Inflammatory macrophage treated with lipopolysaccharide for 4 hours (primary cell): ENCODE measurements at regions not wholly inside any gene's neighbourhood (a gene's known extent, or its start where the extent isn't known, plus 50 kb on each side); places are given as distances from the start of the nearest gene placed in this dataset.
A peak's percentile ranks its signal among the peaks of the same experiment; 100 is the strongest.

Experiments used
- DNase-seq: peaks from one replicate; pipeline ENCODE4 v3.0.0-alpha.2; 2020

DNA sequence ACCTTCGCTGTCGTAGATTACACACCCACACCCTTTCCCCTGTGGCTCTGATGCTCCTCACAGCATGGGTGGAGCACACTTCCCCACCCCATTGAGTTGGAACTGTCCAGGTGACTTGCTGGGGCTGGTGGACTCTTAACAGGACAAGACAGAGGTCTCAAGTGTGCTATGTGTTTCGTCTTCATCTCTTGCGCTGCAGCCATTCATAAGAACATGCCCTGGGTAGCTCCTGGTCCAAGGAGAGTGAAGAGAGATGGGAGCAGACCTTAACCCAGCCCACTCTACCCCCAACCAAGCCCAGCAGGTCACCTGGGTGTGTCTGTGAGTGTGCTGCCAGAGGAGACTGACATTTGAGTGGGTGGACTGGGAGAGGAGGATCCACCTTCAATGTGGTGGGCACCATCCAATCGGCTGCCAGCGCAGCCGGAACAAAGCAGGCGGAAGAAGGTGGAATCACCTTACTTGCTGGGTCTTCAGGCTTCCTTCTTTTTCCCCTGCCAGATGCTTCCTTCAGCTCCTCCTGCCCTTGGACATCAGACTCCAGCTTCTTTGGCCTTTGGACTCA is 112.4 kb downstream of the HTR5A start:
- DNase-seq: no peak

DNA sequence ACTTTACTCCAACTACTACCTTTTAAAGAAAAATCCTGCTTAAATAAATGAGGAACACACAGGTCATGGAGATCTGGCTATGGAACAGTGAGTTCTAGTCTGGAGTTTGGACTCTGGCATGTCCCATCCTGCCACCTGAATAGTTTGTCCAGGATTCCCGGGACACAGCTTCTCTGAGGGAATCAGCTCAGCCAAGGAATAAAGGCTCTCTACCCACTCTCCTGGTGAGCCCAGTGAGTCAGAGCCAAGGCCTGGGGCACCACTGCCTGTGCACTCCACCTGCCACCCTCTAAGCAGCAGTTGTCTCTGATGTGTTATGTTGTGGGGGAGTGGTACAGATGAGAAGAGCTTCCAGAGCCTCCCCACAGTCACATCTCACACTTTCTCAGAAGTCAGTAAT is 113.5 kb downstream of the HTR5A start:
- DNase-seq: no peak

DNA sequence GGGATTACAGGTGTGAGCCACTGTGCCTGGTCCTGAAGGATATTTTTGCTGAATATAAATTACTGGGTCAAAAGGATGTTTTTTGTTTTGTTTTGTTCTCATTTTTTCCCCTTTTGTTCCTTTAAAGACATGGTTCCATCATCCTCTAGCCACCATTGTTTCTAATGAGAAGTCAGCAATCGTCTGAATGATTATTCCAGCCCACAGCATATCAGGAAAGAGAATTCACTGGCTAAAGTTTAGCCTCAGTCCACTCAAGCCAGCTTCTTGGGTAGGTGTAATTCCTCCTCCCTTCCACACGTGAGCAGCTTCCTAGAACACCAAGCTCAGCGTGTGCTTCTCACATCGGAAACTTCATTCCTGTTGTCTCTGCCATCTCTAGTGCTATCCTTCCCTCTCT is 112.8 kb upstream of the INSIG1 start:
- no peak for DNase-seq

DNA sequence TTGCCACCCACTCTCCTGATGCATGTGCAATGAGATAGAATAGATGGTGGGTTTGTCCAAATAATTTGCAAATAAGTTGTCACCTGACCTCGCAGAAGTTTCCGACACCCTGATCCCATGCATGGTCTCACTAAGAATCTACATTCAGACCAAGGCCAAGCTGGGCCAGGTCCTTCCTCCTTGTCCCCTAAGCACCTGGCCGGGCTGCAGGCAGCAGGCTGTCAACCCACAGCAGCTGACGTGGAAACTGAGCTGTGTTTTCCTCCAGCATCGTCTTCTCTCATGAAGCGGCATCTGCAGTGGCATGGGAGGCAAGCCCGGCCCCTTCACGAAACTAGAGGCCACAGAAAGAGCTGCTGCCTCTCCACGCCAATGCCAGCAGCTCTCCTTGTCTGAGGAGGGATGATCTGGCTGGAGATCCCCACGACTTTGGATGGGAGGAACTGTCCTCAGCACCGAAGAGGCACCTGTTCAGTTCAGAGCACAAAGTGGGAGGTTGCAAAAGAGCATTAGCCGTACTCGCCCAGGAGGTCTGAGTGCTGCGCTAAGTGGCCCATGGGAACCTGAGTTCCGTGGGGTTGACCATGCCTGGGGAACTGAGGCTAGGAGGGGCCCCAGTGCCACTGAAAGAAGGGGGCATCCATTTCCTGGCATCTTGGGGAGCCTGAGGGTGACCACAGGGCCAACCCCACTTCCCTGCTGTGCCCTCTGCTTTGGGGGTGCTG is 110.5 kb upstream of the INSIG1 start:
- no peak for DNase-seq

DNA sequence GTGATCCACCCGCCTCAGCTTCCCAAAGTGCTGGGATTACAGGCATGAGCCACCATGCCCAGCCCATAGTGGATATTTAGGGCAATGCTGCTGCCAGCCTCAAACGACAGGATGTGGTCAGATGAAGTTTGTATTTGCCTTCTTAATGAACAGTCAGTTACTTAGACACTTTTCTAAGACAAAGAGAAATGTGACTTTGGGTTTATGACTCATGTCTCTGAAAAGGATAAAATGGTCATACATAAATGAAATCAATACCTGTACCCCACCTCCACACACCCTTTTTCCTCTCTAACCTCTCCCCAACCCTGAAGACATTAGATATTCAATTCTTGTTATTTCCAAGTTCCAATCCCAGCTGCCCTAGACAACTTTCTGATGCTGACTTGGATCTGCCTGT is 109.3 kb upstream of the INSIG1 start:
- DNase-seq: no peak

DNA sequence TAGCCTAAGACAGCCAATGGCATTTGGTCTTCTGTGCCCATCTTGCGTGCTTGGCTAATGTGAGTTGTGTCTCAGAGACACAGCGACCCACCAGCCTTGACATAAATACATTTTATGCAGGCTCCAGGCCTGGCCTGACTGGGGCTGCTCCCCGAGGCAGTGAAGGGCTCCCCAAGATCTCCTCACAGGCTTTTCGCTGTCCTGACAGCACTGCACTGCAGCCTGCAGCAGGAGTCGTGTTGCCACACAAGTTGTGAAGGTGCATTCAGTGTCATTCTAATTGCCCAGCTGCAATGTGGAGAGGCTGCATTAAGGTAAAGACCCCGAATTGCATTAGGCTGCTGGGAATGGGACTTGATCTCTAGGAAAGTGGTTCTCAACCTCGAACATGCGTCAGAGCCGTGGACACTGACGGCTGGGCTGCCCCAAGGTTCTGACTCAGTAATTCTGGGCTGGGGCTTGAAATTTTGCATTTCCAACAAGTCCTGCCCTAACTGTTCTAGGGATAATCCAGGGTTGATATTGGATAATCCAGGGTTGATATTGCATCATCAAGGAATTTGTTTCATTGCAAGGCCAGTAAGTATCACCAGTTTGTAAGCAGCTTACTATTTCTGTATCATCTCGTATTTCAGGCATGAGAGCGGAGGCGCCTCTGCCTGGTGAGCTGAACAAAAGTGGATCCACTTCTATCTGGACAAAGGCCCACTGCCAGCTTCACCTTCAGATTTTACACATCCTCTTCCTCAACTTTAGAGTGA is 108.7 kb upstream of the INSIG1 start:
- DNase-seq: no peak

DNA sequence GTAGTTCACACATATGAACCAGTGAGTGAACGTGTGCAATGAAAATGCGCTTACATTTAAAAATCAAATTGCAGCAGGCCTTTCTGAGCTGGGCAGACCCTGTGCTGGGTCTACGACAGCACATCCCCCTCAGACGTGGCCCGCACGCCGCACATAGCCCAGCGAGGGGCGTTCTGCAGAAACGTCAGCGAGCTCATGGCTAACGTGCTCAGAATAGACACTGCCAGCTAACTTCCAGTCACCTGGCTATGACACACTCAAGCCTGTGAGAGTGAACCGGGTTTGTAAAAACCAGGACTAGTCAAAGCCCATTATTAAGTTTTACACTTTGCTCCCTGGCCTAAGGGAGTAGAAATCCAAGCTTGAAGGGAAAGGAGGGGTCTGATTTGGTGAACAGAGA is 108.1 kb upstream of the INSIG1 start:
- DNase-seq: no peak

DNA sequence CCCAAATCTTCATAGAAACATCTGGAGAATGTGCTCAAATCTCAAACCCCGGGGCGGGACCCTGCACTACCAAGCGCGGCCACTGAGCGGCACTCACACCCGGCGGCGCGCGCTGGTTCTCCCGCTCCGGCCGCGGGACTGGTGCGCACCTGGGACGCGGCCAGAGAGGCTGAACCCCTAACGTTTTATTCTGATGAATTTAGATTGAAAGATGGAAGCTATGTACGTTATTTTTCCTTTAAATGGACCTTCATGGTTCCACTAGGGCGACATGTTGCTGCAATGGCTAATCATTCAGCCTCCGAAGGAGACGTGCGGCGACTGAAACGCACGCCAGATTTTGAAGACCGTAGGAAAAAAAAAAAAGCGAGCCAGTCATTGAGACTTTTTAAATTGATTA is 107.0 kb upstream of the INSIG1 start:
- DNase-seq: peak; percentile 34

DNA sequence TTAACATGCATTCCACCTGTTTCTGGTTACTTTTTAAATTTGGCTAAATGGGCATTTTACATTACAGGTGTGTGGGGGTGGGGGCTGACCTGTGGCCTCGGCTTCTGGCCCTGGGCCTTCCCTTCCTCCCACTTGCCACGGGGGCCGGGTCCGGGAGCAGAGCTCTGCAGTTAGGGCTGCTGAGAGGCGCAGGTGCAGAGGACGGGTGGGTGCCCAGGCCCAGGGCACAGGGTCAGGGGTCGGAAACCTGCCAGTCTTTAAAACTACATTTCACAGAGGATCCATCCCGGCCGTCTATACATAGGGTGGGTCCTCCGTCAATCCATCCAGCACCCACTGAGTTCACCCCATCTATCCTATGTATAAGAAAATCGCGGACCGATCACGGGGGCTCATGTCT is 106.5 kb upstream of the INSIG1 start:
- no peak for DNase-seq

DNA sequence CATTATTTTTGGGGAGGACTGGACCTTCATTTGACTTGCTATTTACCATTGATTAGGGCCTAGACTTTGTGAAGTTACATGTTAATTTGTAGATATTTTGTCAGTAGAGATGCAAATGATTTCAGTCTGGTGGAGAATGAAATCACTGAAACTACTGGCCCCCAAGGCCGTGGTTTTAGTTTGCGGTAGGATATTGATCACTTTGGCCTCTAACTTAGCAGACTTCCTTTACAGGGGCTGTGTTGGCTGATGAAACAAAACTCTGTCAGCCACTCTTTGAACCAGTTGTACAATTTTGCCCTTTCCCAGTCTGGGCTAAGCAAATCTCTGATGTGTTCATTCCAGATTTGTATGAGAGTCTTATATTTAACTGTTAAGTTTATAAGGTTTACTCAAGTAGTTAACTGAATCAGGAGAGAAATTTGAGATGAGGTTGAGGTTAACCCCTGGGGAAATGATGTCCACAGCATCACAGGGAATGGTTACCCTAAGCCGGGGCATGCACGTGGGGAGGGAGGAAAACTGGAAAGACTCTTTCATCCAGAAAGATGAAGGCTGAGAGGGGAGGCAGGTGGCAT is 105.7 kb upstream of the INSIG1 start:
- no peak for DNase-seq

DNA sequence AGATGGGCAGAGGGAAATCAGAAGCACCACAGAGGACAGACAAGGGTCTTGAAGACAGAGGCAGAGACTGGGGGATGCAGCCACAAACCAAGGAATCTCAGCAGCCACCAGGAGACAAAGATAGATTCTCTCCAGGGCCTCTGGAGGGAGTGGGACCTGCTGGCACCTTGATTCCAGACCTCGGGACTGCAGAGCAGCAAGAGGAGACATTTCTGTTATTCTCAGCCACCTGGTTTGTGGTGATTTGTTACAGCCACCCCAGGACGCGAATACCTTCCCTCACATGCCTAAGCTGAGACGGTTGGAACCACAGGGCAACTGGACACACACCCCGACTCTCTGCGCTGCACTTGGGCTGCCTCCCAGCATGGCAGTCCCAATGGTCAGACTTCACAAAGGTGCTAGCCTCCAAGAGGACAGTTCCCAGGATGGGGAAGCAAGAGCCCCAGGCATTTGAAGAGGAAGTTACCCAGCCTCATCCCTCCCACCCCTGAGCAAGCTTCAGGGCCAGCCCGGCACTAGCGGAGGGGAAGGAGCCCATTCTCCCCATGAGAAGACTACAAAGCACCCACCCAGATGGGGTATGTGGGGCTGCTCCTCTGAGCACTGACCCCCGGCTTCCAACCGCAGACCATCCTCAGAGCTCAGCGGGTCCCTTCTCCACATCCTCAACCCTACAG is 104.6 kb upstream of the INSIG1 start:
- peak; percentile 40 for DNase-seq

DNA sequence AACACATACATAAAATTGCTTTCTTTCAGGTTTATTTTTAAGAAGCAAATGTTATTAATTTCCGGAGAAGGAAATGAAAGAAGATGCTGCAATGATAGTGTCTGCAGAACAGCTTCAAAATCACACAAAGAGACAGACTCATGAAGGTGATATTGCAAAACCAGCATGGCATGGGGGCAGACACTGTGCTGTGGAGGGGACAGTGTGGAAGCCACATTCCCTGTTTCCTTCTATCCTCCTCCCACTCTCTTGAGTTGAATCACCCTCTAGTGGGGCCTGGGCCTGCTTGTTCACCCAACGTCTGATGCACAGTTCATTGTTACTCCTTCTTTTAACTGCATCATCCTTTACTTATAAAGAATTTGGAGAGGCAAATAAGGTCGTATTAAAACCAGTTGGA is 104.0 kb upstream of the INSIG1 start:
- DNase-seq: peak; percentile 54

DNA sequence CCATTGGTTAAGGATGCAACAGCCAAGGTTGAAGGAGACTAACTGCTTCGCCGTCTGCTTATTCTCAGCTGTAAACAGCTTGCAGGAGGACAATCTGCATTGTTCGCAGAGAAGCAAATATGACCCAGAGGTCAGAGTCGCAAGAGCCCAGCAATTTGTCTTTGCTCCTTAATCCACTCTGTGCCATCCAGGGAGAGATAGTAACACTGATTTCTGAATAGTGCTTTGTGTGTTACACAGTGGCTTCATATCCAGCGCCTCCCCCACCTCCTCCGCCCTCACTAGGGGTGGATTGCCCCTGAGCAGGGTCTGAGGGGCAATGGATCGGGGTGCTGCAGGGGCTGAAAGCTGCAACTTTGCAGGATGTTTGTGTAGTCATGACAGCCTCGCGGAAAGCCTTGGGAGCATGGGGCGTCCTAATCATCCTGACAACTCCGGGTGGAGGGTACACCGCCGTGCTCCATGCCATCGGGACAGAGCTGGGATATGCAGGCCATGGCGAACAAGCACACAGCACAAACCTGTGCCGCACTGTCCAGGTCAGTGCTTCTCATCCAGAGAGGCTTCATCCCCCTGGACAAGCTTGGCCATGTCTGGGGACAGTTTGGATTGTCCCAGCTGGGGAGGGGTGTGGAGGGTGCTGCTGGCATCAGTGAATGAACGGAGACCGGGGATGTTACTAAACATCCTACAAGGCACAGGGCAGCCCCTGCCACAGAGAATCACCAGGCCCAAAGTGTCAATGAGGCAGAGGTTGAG is 103.1 kb upstream of the INSIG1 start:
- DNase-seq: no peak

DNA sequence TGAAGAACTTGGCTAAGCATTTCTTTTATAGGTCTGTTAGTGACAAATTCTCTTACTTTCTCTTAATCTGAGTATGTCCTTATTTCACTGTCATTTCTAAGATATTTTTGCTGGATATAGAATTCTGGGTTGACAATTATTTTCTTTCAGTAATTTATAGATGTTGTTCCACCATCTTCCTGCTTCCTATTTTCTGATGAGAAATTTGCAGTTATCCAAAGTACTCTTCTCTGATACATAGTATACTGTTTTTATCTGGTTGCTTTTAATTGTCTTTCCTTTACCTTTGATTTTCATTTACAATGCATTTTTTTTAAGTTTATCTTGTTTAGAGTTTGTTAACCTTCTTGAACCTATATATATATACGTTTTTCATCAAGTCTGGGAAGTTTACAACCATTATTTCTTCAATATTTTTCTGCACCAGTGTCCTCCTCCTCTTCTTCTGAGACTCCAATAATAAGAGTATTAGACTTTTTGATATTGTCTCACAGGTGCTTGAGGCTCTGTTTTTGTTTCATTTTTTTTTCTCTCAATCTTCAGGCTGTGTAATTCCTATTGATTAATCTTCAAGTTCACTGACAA is 101.6 kb upstream of the INSIG1 start:
- no peak for DNase-seq

DNA sequence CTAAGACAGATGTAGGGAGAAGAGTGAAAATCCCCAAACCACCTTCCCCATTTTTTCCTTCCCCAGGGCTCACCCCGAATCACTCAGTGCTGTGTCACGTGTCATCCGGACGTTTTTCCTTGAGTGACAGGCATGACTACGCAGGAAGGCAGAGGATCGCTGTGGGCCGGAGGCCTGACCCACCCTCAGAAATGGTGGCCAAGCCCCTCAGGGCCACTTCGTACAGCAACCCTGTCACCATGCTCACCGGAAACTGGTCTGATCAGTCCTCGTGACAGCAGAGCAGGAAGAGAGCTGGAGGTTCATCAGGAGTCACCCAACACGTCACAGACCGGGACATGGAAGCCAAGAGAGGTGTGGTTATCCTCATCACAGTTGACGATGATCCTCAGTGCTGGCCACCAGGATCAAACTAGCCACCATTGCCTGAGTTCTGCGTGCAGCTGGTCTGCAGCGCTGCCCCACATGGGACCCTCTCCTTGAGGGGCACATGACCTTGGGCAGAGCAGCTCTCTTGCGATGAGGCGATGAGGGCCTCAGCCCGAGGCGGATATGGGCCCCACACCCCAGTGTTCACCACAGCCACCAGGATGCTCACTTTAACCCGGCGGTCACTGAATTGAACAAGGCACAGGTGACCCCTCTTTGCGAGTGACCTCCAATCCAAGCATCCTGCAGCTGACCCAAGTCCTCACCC is 99.3 kb upstream of the INSIG1 start:
- DNase-seq: peak; percentile 12

DNA sequence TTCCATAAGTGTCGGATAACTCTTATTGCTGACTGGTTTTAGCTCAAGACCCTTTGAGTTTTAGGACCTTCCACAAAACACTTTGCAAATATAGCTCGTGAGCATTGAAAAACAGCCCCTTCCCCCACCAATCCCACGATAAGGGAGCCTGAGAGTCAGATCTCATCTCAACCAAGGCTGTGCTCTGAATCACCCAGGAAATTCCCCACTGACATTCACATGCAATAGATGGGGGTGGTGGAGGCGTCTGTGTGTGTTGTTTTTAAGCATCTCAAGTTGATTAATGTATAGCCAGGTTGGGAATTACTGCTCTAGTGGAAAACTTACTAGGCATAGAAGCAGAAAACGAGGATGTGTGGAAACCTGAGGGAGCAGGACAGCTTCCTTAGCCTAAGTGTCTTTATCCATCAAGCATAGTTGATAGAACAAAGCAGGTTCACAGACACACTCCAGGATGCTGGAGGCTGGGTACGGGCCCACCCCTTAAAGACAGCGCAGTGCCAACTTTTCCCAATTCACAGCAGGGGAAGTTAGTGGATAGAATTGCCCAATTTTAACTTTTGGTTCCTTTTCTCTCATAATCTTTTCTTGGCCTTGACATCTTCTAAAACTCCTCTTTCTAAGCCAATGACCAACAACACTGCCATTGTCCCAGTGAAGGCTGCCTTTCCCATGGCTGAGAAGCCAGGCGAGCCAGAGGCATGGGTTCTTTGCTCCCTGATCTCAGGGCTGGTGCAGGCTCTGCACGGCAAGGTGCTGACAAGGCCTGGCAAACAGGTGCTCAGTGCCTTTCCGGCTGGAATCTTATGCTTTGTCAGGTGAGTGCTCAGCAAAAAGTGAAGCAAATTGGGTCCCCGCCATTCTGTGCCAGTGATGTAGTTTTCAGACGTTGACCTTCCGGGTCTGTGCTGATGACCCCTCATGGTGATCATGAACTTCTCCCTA is 98.5 kb upstream of the INSIG1 start:
- peak; percentile 76 for DNase-seq

DNA sequence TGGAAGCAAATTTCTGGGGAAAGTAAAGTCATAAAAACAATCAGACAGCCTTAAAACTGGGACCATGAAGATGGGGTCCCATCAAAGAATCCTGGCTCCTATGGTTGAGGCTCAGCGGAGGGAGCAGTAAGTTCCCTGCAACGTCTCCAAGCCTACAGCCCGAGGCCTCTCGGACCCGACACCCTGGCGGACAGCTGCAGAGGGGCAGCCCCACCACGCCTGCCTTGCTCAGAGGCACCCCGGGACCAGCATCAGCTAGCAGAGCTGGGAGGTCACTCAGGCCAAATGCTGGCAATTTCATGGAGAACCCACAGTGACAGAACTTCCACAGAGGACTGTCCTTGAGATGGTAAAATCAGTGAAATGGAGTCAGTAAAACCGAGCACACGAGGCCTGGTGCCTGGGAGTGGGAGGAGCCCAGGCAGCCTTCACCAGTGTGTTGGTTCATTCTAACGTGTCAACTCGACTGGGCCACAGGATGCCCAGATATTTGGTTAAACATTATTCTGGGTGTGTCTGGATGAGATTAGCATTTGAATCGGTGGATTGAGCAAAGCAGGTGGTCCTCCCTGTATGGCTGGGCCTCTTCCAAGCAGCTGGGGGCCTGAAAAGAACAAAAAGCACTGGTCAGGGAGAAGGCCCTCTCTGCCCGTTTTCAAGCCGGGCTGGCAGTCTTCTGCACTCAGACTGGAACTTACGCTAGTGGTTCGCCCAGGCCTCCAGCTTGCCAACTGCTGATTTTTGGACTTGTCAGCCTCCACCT is 96.2 kb upstream of the INSIG1 start:
- no peak for DNase-seq

DNA sequence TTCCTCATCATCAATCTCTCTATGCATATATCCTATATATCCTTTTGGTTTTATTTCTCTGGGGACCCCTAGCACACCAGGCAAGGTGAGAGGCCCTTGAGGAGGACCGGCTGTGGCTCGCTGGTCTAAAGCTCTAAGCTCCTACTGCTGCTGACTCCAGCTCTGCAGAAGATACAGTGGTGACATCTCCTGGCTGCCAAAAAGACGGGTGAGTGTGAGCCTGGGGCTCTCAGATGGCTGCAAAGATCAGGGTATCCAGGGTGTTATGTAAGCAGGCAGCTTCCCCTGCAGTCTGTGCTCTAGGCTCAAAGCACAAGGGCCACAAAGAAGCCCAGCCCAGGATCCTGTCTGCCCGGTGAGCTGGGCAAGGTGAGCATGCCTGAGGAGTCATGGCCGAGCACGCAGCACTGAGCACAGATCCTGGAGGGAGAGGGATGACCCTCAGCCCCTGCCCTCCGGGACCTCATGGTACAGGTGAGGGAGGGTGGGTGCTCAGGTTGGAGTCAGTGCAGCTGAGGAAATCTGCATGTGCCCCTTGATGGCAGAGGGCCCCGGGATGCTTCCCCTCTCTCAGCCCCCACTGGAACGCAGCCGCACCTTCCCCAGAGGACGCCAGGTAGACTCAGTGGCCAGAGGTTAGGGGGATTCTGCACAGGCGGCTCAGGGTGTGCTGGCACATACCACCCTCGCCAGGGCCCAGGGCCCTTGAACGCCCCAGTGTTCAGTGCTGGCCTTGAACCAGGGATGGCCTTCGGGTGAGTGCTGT is 95.4 kb upstream of the INSIG1 start:
- no peak for DNase-seq
